SK-N-SH (cell line): ENCODE measurements at regions not wholly inside any gene's neighbourhood (a gene's known extent, or its start where the extent isn't known, plus 50 kb on each side); places are given as distances from the start of the nearest gene placed in this dataset.
"Not testable (repeated sequence)": the region's sequence is repeated elsewhere in the genome, so short reads cannot be mapped to it uniquely, and the experiment has no call there.

Source experiments
- CTCF ChIP-seq: fragments of 200-600 bp; sonication (generic); IDR thresholded peaks from 2 replicates; pipeline ENCODE4 v1.6.1; 2017; ENCODE audit warnings: antibody characterized with exemption, mild to moderate bottlenecking, moderate library complexity
- EZH2phosphoT487 ChIP-seq: fragments of 200-600 bp; sonication (generic); IDR thresholded peaks from 2 replicates; pipeline ENCODE4 v1.6.1; 2017; ENCODE audit warnings: low read depth, mixed run types, mild to moderate bottlenecking, antibody characterized with exemption, moderate library complexity, borderline replicate concordance
- FOXJ3 ChIP-seq: sonication (generic); formaldehyde crosslinking; IDR thresholded peaks from 2 replicates; pipeline ENCODE4 v1.5.1; 2020; ENCODE audit warnings: mild to moderate bottlenecking, missing genetic modification reagents
- FOXM1 ChIP-seq: IDR thresholded peaks from 2 replicates; pipeline ENCODE4 v1.4.0; 2012; ENCODE audit warnings: low read depth, mild to moderate bottlenecking
- MAX ChIP-seq: IDR thresholded peaks from 2 replicates; pipeline ENCODE4 v1.4.0; 2012; ENCODE audit warnings: low read depth
- NRF1 ChIP-seq: IDR thresholded peaks from 2 replicates; pipeline ENCODE4 v1.6.1; 2012; ENCODE audit warnings: low read depth, mild to moderate bottlenecking, low read length
- POLR2AphosphoS5 ChIP-seq: IDR thresholded peaks from 2 replicates; pipeline ENCODE4 v1.6.1; 2012; ENCODE audit warnings: low read depth, low read length
- REST ChIP-seq: IDR thresholded peaks from 2 replicates; pipeline ENCODE4 v1.6.1; 2012; ENCODE audit warnings: mild to moderate bottlenecking, low read depth, low read length, moderate library complexity
- SMC3 ChIP-seq: IDR thresholded peaks from 2 replicates; pipeline ENCODE4 v1.6.1; 2012; ENCODE audit warnings: low read depth, low read length, improper control_type of control experiment
- TAF1 ChIP-seq: IDR thresholded peaks from 2 replicates; pipeline ENCODE4 v1.6.1; 2012; ENCODE audit warnings: low read depth, mild to moderate bottlenecking, low read length, moderate library complexity, borderline replicate concordance
- TEAD4 ChIP-seq: IDR thresholded peaks from 2 replicates; pipeline ENCODE4 v1.4.0; 2012; ENCODE audit warnings: mild to moderate bottlenecking, borderline replicate concordance; ENCODE audit not compliant: insufficient read depth
- USF1 ChIP-seq: IDR thresholded peaks from 2 replicates; pipeline ENCODE4 v1.4.0; 2012; ENCODE audit warnings: low read depth, borderline replicate concordance
- YY1 ChIP-seq: IDR thresholded peaks from 2 replicates; pipeline ENCODE4 v1.4.0; 2012; ENCODE audit warnings: low read depth, mild to moderate bottlenecking

GRCh38 chr4:79117051-79117450 is 177.8 kb upstream of the PAQR3 start:
- TF ChIP-seq CTCF, FOXM1, EZH2phosphoT487, SMC3, POLR2AphosphoS5, FOXJ3, YY1, NRF1, REST, MAX, TEAD4, USF1, TAF1: not testable (repeated sequence)
